Activated CD4-positive, alpha-beta T cell treated with anti-CD3 and anti-CD28 coated beads, Interleukin-2, amount 50 U/mL, for 16 hours (primary cell): ENCODE measurements at regions not wholly inside any gene's neighbourhood (a gene's known extent, or its start where the extent isn't known, plus 50 kb on each side); places are given as distances from the start of the nearest gene placed in this dataset.
"Not testable (repeated sequence)": the region's sequence is repeated elsewhere in the genome, so short reads cannot be mapped to it uniquely, and the experiment has no call there.

Experiments used
- DNase-seq: peaks from one replicate; pipeline ENCODE4 v3.0.0-alpha.2; 2020

DNA sequence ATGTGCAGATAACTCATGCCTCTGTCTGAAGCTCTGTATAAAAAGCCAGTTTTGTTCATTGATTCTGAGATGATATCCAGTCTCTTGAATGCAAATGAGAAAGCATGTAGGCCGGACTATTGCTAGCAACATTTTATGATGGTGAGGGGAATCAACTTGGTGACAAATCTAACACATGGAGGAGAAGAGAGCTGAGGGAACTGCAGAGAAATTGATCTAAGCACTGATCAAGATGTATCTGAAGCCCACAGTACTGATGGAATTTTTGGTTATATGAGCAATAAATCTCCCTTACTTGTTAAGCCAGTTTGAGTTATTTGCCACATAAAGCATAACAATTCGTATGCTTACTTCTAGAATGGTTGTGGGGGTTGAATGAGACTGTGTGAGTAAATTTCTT lies 295.6 kb upstream of the DDHD1 start:
- DNase-seq, result no peak

- DNase-seq, result no peak
Measured at GRCh38 chr14:53444677-53445312, 291.7 kb upstream of the DDHD1 start.

DNA sequence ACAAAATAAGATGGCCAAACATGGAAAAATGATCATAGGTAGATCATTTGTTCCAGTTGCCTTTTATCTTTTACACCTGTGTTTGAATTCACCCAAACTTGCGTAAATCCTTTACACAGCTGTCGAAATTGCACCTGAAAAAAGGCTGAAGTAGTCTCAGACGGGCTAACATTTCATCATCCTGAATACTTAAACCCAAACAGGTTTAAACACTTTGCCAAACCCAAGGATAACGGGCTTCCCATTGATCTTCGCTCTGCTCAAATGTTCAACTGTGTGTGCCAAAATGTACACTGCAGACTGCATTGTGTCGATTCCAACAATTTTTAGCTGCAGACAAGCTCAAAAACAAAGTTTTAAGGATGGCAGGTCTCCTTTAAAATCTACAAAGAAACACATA lies 288.7 kb upstream of the DDHD1 start:
- DNase-seq, result no peak

GRCh38 chr14:53437858-53438257 lies 284.7 kb upstream of the DDHD1 start:
- DNase-seq, result no peak

- DNase-seq, result peak; percentile 8
Measured at GRCh38 chr14:53432378-53432802, 279.3 kb upstream of the DDHD1 start.

- DNase-seq, result no peak
Measured at GRCh38 chr14:53430870-53431269, 277.7 kb upstream of the DDHD1 start.

DNA sequence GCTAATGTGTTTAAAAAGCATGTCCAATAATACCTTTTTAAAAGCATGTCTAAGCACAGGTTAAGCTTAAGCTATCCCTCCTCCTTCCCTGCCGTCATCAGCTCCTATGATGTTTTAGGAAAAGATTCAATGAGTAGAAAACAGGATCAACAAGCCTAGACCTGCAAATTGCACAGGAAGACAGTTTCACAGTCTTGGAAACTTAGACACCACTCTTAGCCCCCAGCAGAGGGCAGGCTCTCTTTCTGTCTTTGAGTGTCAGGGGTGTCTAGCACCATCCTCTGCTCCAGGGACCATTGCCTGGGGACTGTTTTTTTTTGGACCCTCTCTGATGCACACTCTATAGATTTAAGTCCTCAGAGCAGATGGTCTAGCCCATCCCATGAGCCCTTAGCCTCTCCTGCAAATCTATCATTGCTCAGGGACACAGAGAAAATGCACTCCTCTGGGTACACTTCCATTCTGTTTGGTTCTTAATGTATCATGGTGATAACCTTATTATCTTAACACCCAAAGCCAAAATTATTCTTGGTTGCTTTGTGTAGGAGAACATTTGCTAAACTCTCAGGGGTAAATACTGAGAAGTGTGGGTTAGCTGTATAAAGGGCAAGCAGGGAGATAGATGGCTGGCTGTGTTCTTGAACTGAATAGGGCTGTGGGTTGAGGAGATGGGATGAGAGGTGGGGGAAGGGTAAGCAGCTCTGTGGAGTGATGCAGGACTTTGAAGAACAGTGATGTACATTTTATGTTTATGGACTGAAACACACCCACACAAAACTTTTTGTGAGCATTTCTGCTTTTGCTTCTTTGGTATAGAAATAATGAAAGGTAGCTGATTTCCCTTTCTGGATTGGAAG lies 259.9 kb upstream of the DDHD1 start:
- no peak for DNase-seq

GRCh38 chr14:53411125-53411524 lies 258.0 kb upstream of the DDHD1 start:
- DNase-seq, result no peak

DNA sequence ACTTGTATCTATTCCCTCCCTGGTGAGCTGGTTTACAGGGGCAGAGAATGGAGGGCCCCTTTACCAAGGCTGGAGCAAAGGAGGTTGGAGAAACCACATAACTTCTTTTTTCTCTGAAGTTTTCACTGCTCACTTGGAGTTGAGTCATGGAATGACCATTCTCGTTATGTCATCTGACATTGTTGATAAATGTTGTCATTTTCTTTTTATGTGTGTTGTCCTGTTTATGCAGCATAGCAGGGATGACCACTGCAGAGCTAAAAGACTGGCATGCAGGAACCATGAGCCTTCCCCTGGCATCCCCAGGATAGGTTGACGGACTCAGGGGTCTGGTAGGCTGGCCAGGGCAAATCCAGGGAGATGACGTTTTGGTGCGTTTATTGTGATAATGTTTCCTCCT lies 256.8 kb upstream of the DDHD1 start:
- DNase-seq, result no peak

- DNase-seq, result no peak
Measured at GRCh38 chr14:53409289-53409688, 256.2 kb upstream of the DDHD1 start.

- no peak for DNase-seq
Measured at GRCh38 chr14:53408175-53408879, 255.2 kb upstream of the DDHD1 start.

- no peak for DNase-seq
Measured at GRCh38 chr14:53406519-53406918, 253.4 kb upstream of the DDHD1 start.

GRCh38 chr14:53401646-53402045 lies 248.5 kb upstream of the DDHD1 start:
- DNase-seq, result no peak

DNA sequence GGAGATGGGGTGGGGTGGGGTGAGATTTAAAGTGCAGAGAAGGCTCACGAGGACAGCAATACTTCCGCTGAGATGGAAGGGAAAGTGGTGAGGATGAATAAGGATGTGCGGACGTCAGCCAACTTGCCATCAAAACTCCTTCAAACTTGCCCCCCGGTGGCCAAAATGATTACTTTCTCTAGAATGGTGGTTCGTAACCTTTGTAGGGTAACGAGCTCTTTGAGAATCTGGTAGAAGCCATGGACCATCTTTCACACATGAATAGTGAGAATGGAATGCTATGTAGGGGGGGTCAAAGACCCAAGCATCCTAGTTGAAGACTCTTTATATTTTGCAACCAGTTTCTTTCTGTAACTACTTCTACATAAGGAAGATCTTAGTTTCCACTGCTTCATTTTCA lies 245.9 kb upstream of the DDHD1 start:
- no peak for DNase-seq

GRCh38 chr14:53398616-53399015 lies 245.5 kb upstream of the DDHD1 start:
- DNase-seq, result no peak

DNA sequence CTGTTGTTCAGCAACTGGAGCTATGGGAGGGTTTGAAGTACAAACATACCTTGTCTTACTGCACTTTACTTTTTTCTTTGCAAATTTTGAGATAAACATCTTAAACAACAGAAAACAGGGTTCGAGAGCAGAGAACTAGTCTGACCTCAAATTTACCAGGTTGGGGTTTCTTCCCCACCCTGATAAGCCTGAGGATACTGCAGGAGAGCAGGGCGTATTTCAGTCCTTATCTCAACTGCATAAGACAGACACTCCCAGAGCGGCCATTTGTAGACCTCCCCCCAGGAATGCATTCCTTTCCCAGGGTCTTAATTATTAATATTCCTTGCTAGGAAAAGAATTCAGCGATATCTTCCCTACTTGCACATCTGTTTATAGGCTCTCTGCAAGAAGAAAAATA lies 242.1 kb upstream of the DDHD1 start:
- not testable (repeated sequence) for DNase-seq

GRCh38 chr14:53391631-53392285 lies 238.6 kb upstream of the DDHD1 start:
- no peak for DNase-seq

GRCh38 chr14:53391156-53391555 lies 238.0 kb upstream of the DDHD1 start:
- DNase-seq, result no peak

- DNase-seq, result no peak
Measured at GRCh38 chr14:53390008-53390407, 236.9 kb upstream of the DDHD1 start.

DNA sequence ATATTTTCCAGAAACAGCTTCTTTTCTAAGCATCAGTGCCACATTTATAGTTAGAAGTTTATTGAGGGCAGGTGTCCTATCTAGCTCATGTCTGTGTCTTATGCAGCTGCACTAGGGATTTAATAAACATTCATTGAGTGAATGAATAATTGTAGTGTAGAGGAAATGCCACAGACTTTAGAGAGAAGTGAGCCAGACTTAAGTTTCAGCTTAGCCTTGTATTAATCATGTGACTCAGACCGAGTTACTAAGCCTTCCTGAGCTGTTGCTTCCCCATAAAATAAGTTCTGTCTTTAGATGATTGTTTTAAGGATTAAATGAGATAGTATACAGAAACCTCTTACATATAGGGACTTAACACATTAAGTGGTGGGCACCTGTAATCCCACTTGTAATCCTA lies 236.1 kb upstream of the DDHD1 start:
- DNase-seq, result no peak

GRCh38 chr14:53386362-53386761 lies 233.2 kb upstream of the DDHD1 start:
- DNase-seq, result no peak

- DNase-seq, result no peak
Measured at GRCh38 chr14:53384536-53384935, 231.4 kb upstream of the DDHD1 start.

- DNase-seq, result no peak
Measured at GRCh38 chr14:53384073-53384472, 230.9 kb upstream of the DDHD1 start.
